ENCODE measurements at regions not wholly inside any gene's neighbourhood (a gene's known extent, or its start where the extent isn't known, plus 50 kb on each side); places are given as distances from the start of the nearest gene placed in this dataset.

DNA sequence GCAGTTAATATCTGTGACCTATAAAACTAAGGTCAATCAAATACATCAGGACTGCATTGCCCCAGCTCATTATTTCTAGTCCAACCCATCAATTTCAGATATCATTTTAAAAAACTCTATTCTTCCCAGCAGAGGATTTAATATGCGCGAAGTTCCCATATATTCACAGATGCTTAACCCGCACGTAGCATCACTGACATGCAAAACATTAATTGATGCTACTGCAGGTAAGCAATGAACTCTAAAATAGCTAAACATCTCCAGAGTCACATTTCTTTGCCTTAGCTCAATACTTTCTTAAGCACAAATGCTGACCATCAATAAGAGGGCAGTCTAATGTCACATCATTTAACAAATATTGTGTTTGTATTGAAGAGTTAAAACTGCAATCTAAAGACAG is 586.6 kb upstream of the CDH18 start:
- H3K36me3 ChIP-seq, result no peaks in the 10 kb centered on the region

DNA sequence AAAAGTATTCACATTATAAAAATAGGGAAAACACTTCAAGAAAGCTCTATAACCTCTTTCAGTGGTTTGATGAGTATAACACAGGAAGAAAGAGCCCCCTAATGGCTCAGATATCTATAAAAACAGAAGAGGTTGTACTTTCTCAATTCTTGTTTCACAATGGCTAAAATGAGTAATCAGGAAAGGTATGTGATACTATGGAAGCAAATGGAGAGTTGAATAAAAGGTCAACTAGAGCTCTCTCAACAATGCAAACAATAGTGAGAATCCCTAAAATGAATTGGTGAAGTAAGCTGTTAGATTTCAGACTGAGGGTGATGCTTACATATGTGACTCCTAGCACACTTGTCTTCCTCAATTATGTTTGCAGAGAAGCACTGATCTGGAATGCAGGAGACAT is 584.6 kb upstream of the CDH18 start:
- no peaks in the 10 kb centered on the region for H3K9me3 ChIP-seq
- no peak overlapping the region for H3K4me3 ChIP-seq (ENCODE audit: low read depth in 1 of 2, low read length in 1 of 2)
- TF ChIP-seq, protein P1, sequence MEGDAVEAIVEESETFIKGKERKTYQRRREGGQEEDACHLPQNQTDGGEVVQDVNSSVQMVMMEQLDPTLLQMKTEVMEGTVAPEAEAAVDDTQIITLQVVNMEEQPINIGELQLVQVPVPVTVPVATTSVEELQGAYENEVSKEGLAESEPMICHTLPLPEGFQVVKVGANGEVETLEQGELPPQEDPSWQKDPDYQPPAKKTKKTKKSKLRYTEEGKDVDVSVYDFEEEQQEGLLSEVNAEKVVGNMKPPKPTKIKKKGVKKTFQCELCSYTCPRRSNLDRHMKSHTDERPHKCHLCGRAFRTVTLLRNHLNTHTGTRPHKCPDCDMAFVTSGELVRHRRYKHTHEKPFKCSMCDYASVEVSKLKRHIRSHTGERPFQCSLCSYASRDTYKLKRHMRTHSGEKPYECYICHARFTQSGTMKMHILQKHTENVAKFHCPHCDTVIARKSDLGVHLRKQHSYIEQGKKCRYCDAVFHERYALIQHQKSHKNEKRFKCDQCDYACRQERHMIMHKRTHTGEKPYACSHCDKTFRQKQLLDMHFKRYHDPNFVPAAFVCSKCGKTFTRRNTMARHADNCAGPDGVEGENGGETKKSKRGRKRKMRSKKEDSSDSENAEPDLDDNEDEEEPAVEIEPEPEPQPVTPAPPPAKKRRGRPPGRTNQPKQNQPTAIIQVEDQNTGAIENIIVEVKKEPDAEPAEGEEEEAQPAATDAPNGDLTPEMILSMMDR (IDR thresholded peaks at IDR 0.05), result no peak
- no peaks in the 10 kb centered on the region for H3K27me3 ChIP-seq
- no peak overlapping the region for H3K27ac ChIP-seq
- H3K36me3 ChIP-seq, result no peaks in the 10 kb centered on the region
- no peaks in the 10 kb centered on the region for H3K4me1 ChIP-seq (ENCODE audit: control insufficient read depth in 1 of 2, insufficient read depth in 1 of 2, low read depth in 1 of 2, low read length in 1 of 2)

More for the DNA sequence above, 586.6 kb upstream of the CDH18 start:
- H3K4me1 ChIP-seq (ENCODE audit: control insufficient read depth in 1 of 2, insufficient read depth in 1 of 2, low read depth in 1 of 2, low read length in 1 of 2), result no peaks in the 10 kb centered on the region
- H3K27ac ChIP-seq, result no peak overlapping the region
- H3K9me3 ChIP-seq, result no peaks in the 10 kb centered on the region
- TF ChIP-seq, protein P1 (IDR thresholded peaks at IDR 0.05), result no peak
- no peaks in the 10 kb centered on the region for H3K27me3 ChIP-seq
- H3K4me3 ChIP-seq (ENCODE audit: low read depth in 1 of 2, low read length in 1 of 2), result no peak overlapping the region

DNA sequence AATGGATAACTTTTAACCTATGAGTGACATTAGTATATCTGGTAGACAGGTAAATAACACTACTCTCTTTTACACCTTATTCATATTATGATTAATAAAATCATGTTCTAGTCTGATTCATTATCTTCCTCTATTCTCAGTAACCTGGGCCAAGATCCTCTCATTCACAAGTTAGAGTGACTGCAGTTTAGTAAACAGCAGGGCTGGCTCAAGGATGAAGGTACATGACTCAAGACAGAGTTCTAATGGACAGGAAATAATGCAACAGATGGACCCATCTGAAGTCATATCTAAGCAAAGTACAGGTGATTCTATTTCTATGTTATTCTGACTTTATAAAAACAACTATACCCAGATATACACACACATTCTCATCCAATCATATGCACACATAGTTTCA is 582.5 kb upstream of the CDH18 start:
- H3K4me3 ChIP-seq (ENCODE audit: low read depth in 1 of 2, low read length in 1 of 2), result no peak overlapping the region
- H3K27me3 ChIP-seq, result no peaks in the 10 kb centered on the region
- H3K9me3 ChIP-seq, result no peaks in the 10 kb centered on the region
- no peaks in the 10 kb centered on the region for H3K36me3 ChIP-seq
- TF ChIP-seq, protein P1 (IDR thresholded peaks at IDR 0.05), result no peak
- H3K4me1 ChIP-seq (ENCODE audit: control insufficient read depth in 1 of 2, insufficient read depth in 1 of 2, low read depth in 1 of 2, low read length in 1 of 2), result no peaks in the 10 kb centered on the region
- H3K27ac ChIP-seq, result no peak overlapping the region

DNA sequence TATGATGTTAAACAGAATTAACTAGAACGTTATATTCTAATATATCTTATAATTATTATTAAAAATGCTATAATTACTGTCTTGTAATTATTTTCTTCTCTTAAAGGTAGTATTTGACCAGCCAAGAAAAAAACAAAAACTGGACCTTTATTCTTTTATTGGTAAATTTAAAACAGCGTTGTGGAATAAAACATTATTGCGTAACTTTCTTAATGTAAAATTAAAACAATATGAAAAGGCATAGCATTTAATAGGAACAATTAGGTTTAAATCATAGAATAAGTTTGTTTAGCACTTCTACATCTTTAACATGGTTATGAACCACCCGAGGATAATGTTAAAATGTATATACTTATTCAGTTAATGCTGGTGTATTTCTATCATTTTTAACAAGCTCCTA is 574.5 kb upstream of the CDH18 start:
- peaks cover 3 to 13% of the 10 kb centered on the region in 2 experiments for H3K4me1 ChIP-seq (ENCODE audit: control insufficient read depth in 1 of 2, insufficient read depth in 1 of 2, low read depth in 1 of 2, low read length in 1 of 2)
- H3K27ac ChIP-seq, result no peak overlapping the region

DNA sequence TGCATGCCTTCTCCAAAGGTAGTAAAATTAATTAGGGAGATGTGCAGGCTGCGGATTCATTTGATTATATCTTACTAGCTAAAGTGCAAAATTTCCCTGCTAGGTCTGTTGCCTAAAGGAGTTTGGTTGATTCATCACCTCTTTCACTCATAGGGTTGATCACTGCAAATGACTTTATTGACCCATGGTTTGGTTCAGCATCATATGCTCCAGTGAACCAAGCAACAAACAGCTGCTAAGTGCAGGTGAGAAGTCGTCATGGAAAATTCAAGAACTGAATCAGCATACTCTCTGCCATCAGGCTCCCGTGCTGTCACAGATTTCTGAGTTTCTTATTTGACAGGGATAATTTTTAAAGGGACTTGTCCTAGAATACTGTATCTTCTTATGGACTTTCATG is 571.8 kb upstream of the CDH18 start:
- no peaks in the 10 kb centered on the region for H3K27me3 ChIP-seq
- H3K4me3 ChIP-seq (ENCODE audit: low read depth in 1 of 2, low read length in 1 of 2), result no peak overlapping the region
- no peak overlapping the region for H3K27ac ChIP-seq
- TF ChIP-seq, protein P1 (IDR thresholded peaks at IDR 0.05), result no peak
- peaks cover 3 to 13% of the 10 kb centered on the region in 2 experiments for H3K4me1 ChIP-seq (ENCODE audit: control insufficient read depth in 1 of 2, insufficient read depth in 1 of 2, low read depth in 1 of 2, low read length in 1 of 2)
- no peaks in the 10 kb centered on the region for H3K9me3 ChIP-seq
- H3K36me3 ChIP-seq, result no peaks in the 10 kb centered on the region

More for the DNA sequence above, 574.5 kb upstream of the CDH18 start:
- H3K9me3 ChIP-seq, result no peaks in the 10 kb centered on the region
- H3K36me3 ChIP-seq, result no peaks in the 10 kb centered on the region
- no peaks in the 10 kb centered on the region for H3K27me3 ChIP-seq
- no peak overlapping the region for H3K4me3 ChIP-seq (ENCODE audit: low read depth in 1 of 2, low read length in 1 of 2)
- TF ChIP-seq, protein P1 (IDR thresholded peaks at IDR 0.05), result no peak
